ENCODE measurements at regions not wholly inside any gene's neighbourhood (a gene's known extent, or its start where the extent isn't known, plus 50 kb on each side); places are given as distances from the start of the nearest gene placed in this dataset.
"Not testable (repeated sequence)": the region's sequence is repeated elsewhere in the genome, so short reads cannot be mapped to it uniquely, and the experiment has no call there.

DNA sequence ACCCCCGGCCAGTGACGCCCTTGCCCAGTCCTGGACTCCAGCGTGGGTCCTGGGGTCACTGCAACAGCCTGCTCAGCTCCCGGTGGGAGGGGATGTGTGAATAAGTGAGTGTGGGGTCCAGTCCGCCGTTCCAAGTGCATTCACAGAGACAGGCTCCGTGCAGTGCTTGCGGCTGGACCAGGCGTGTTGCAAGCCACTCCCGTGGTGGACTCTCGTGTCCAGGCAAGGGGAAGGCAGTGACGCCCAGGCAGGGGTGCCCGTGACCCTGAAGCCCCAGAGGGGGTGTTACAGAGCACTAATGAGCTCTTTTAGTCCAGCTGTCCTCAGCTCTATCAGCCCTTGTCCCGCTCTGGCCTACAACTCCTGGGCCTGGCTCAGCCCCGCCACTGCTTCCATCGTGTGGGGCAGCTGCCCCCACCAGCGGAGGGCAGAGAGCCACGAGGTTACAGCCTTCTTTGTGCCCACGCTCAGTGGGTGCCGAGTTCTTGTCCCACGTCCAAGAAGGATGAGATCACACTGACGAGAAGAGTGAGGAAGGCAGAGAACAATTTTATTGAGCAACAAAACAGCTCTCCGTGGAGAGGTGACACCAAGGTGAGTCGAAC lies 1807.5 kb downstream of the LRRC4C start:
- ChIA-PET CTCF (no interaction called here), POLR2A (ENCODE audit: low non-redundant PET) (no interaction called here)
- TF ChIP-seq, protein P1, sequence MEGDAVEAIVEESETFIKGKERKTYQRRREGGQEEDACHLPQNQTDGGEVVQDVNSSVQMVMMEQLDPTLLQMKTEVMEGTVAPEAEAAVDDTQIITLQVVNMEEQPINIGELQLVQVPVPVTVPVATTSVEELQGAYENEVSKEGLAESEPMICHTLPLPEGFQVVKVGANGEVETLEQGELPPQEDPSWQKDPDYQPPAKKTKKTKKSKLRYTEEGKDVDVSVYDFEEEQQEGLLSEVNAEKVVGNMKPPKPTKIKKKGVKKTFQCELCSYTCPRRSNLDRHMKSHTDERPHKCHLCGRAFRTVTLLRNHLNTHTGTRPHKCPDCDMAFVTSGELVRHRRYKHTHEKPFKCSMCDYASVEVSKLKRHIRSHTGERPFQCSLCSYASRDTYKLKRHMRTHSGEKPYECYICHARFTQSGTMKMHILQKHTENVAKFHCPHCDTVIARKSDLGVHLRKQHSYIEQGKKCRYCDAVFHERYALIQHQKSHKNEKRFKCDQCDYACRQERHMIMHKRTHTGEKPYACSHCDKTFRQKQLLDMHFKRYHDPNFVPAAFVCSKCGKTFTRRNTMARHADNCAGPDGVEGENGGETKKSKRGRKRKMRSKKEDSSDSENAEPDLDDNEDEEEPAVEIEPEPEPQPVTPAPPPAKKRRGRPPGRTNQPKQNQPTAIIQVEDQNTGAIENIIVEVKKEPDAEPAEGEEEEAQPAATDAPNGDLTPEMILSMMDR (conservative IDR thresholded peaks at IDR 0.05; ENCODE audit: low read depth): no peak
- no peak overlapping the region for H3K27ac ChIP-seq
- no peak for DNase-seq (ENCODE audit: low spot score)

DNA sequence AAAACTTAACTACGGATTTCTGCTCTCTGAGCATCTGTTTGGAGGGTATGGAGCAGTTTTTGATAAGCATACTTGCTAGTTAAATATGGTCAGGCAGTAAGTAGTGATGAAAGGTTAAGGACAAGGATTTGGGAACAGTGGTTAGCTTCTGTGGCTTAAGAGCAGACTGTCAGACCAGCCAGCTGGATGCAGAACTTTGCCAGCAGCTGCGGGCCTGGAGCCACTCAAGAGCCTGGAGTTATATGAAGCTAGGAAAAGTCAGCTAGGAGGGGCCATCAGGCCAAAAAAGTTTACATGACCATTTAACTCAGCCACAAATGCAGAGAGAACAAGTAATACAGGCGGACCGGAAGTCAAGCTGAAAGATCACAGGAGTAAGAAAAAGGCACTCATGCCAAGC lies 1817.7 kb downstream of the LRRC4C start:
- DNase-seq (ENCODE audit: low spot score): no peak
- POLR2A ChIA-PET (ENCODE audit: low non-redundant PET): no interaction called here
- TF ChIP-seq, protein P1 (conservative IDR thresholded peaks at IDR 0.05; ENCODE audit: low read depth): no peak
- H3K27ac ChIP-seq: no peak overlapping the region
- CTCF ChIA-PET: interaction anchor here (0.5 kb wide), 2 partner anchors 31 to 916 kb away, joined by 3 read pairs; no protein-coding TSS in a partner anchor

DNA sequence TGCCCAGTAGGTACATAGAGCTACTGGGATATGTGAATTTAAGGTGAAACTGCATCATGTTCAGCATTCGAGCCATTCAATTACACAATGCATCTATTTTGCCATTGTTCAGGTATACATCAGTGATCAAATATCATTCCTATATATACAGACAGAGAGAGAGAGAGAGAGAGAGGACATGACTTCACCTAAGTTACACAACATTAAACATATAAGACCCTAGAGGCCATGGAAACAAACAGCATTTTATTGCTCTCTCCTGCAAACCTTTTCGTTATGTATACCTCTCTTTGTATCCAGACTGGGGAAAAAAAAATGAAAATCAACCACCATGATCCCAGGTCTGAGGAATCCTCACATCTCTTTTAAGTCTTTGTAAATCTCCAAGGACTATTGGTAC lies 1829.1 kb downstream of the LRRC4C start:
- POLR2A ChIA-PET (ENCODE audit: low non-redundant PET): no interaction called here
- CTCF ChIA-PET: no interaction called here
- no peak overlapping the region for H3K27ac ChIP-seq
- no peak for DNase-seq (ENCODE audit: low spot score)
- TF ChIP-seq, protein P1 (conservative IDR thresholded peaks at IDR 0.05; ENCODE audit: low read depth): no peak

DNA sequence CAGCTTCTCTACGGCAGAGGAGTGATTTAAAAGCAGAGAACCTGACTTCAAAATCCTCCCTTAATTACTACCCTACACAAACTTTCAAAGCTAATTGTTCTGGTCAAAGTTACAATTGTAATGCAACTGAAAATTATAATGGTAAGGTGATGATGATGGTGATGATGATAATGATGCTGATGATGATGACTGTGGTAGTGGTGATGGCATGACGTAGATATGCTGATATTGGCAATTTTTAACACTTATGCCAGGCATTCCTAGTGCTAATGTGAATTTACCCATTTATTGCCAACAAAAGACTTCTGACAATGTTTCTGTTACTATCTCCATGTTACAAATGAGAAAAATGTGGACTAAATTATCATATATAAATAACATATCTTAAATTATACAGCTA lies 1831.1 kb downstream of the LRRC4C start:
- DNase-seq (ENCODE audit: low spot score): no peak
- H3K27ac ChIP-seq: no peak overlapping the region
- TF ChIP-seq, protein P1 (conservative IDR thresholded peaks at IDR 0.05; ENCODE audit: low read depth): no peak
- POLR2A ChIA-PET (ENCODE audit: low non-redundant PET): no interaction called here
- CTCF ChIA-PET: no interaction called here

DNA sequence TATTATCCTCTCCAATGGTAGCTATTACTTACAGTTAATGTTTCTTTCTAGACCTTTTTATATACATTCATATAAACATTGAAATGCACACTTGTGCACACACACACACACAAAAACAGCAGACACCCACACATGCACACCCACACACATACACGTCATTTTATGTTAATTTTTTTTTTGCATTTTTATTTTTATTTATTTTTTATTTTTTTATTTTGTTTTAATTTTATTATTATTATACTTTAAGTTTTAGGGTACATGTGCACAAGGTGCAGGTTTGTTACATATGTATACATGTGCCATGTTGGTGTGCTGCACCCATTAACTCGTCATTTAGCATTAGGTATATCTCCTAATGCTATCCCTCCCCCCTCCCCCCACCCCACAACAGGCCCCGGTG lies 1839.1 kb downstream of the LRRC4C start:
- H3K27ac ChIP-seq; CTCF ChIA-PET; POLR2A ChIA-PET (ENCODE audit: low non-redundant PET); DNase-seq (ENCODE audit: low spot score): not testable (repeated sequence)

DNA sequence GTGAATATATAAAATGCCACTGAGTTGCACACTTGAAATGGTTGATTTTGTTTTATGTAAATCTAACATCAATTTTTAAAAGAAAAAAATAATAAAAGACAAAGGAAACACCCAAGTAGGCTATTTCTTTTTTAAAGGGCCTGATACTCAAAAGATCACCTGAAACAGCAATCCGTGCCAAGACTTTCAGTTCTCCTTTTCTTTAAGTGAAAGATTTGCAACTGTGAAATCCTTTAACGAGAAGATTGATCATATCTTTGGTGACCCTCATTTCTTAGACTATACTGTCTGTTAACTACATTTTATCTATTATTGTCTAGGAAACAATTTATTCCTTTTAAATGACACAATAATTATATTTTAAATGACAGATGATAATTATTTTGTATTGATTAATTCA lies 1841.5 kb downstream of the LRRC4C start:
- TF ChIP-seq, protein P1 (conservative IDR thresholded peaks at IDR 0.05; ENCODE audit: low read depth): no peak
- CTCF ChIA-PET: no interaction called here

DNA sequence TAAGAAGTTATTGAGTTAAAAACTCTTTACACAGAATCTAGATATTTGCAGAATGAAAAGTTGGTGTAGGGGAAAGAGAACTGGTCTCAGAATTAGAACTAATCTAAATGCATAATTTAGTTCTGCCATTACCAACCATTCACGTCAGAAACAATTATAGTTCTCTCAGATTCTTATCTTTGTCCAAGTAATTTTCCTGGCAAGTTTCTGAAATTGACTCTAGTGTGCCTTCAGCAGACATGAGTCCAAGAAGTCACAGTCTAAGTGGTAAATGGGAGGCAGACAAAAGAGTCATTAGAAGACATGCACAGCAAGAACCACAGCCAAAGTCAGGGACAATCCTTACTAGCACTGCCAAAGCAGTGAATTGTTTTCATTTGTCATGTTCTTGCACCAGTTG lies 1870.1 kb downstream of the LRRC4C start:
- TF ChIP-seq, protein P1 (conservative IDR thresholded peaks at IDR 0.05; ENCODE audit: low read depth): no peak
- ChIA-PET POLR2A (ENCODE audit: low non-redundant PET) (no interaction called here), CTCF (interaction anchor here (0.7 kb wide), 1 partner anchor 1969 kb away, joined by 4 read pairs; no protein-coding TSS in a partner anchor)
- no peak for DNase-seq (ENCODE audit: low spot score)
- no peak overlapping the region for H3K27ac ChIP-seq

More for the DNA sequence above, 1841.5 kb downstream of the LRRC4C start:
- POLR2A ChIA-PET (ENCODE audit: low non-redundant PET): no interaction called here
- DNase-seq (ENCODE audit: low spot score): no peak
- H3K27ac ChIP-seq: no peak overlapping the region
